DND-41 (cell line): ENCODE measurements at regions not wholly inside any gene's neighbourhood (a gene's known extent, or its start where the extent isn't known, plus 50 kb on each side); places are given as distances from the start of the nearest gene placed in this dataset.

Experiments used
- ATAC-seq: fragments of 200-7000 bp; cut with Tn5 transposase; 3 replicates; pipeline ENCODE4 v1.9.1; 2021; ENCODE audit warnings: low read depth; ENCODE audit not compliant: insufficient read depth
- DNase-seq: peaks from one replicate; pipeline ENCODE4 v3.0.0-alpha.2; 2020
- H2AFZ ChIP-seq: 2 replicates; pipeline ENCODE4 v1.6.0; 2012; ENCODE audit warnings: low read depth, low read length
- H3K27ac ChIP-seq: 2 replicates; pipeline ENCODE4 v1.5.1; 2012; ENCODE audit warnings: low read length, inconsistent platforms
- H3K27me3 ChIP-seq: fragments of 200-600 bp; sonication (generic); 2 replicates; pipeline ENCODE4 v1.6.0; 2012; ENCODE audit warnings: low read length, mild to moderate bottlenecking, inconsistent platforms; ENCODE audit not compliant: insufficient read depth, poor library complexity
- H3K36me3 ChIP-seq: 2 replicates; pipeline ENCODE4 v1.5.1; 2012; ENCODE audit warnings: low read length, inconsistent platforms; ENCODE audit not compliant: insufficient read depth
- H3K4me1 ChIP-seq: 2 replicates; pipeline ENCODE4 v1.5.1; 2012; ENCODE audit warnings: mild to moderate bottlenecking, low read length; ENCODE audit not compliant: insufficient read depth
- H3K4me2 ChIP-seq: 2 replicates; pipeline ENCODE4 v1.6.0; 2012; ENCODE audit warnings: mild to moderate bottlenecking, moderate library complexity, low read length, inconsistent platforms; ENCODE audit not compliant: insufficient read depth
- H3K4me3 ChIP-seq, 2 experiments: fragments of 200-600 bp in 1 of 2; shearing (Covaris generic) in 1 of 2; 2 replicates each; pipeline ENCODE4 v1.5.1; 2012 to 2016; ENCODE audit warnings: inconsistent platforms in 2 of 2, low read length in 2 of 2, mild to moderate bottlenecking in 2 of 2, low read depth in 1 of 2, moderate library complexity in 1 of 2
- H3K79me2 ChIP-seq: 2 replicates; pipeline ENCODE4 v1.6.0; 2012; ENCODE audit warnings: low read length, inconsistent platforms; ENCODE audit not compliant: insufficient read depth
- H3K9ac ChIP-seq: 2 replicates; pipeline ENCODE4 v1.6.0; 2012; ENCODE audit warnings: low read depth, mild to moderate bottlenecking, inconsistent platforms, low read length, moderate library complexity
- H3K9me3 ChIP-seq: 2 replicates; pipeline ENCODE4 v1.5.1; 2012; ENCODE audit warnings: low read length, moderate library complexity, mild to moderate bottlenecking, inconsistent platforms; ENCODE audit not compliant: insufficient read depth, severe bottlenecking
- H4K20me1 ChIP-seq: 2 replicates; pipeline ENCODE4 v1.6.0; 2012; ENCODE audit warnings: low read length; ENCODE audit not compliant: insufficient read depth
- EZH2 ChIP-seq: IDR thresholded peaks from 3 replicates; pipeline ENCODE4 v1.6.1; 2012; ENCODE audit warnings: borderline replicate concordance, low read depth, mild to moderate bottlenecking, moderate library complexity, low read length, inconsistent platforms; ENCODE audit not compliant: severe bottlenecking
- TF ChIP-seq, protein P1 (sequence below): IDR thresholded peaks from 2 replicates; pipeline ENCODE4 v1.5.1; 2012; ENCODE audit warnings: borderline replicate concordance, low read length, moderate library complexity, mild to moderate bottlenecking; ENCODE audit not compliant: poor library complexity, severe bottlenecking; ENCODE audit errors: extremely low read depth

DNA sequence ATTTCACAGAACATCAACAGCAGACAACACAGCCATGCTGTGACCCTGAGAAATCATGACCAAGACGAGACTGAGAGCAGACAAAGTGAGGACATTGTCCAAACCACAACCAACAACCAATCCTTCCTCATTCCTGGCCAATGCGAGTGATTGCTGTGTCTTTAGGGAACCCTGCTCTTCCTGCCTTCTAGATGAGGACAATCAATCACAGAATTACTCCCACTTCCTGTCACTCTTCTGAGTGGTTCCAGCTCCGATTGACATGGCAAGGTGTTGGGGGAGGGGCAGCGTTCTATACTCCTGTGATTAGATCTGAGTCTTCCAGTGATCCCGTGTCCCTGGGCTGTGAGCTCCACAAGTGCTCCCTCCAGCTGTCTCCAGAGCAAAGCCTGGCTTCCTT, 227.8 kb downstream of the STIM2 start:
- Histone ChIP-seq H3K36me3 (no peaks in the 10 kb centered on the region), H3K4me2 (no peak overlapping the region), H2AFZ (no peak overlapping the region), H3K9me3 (no peaks in the 10 kb centered on the region), H3K79me2 (no peaks in the 10 kb centered on the region), H3K4me3 (no peak overlapping the region), H3K4me1 (no peaks in the 10 kb centered on the region), H4K20me1 (no peaks in the 10 kb centered on the region), H3K27ac (no peak overlapping the region), H3K9ac (no peak overlapping the region), H3K27me3 (no peaks in the 10 kb centered on the region)
- DNase-seq (no peak), ATAC-seq (no peak)
- TF ChIP-seq, protein P1, sequence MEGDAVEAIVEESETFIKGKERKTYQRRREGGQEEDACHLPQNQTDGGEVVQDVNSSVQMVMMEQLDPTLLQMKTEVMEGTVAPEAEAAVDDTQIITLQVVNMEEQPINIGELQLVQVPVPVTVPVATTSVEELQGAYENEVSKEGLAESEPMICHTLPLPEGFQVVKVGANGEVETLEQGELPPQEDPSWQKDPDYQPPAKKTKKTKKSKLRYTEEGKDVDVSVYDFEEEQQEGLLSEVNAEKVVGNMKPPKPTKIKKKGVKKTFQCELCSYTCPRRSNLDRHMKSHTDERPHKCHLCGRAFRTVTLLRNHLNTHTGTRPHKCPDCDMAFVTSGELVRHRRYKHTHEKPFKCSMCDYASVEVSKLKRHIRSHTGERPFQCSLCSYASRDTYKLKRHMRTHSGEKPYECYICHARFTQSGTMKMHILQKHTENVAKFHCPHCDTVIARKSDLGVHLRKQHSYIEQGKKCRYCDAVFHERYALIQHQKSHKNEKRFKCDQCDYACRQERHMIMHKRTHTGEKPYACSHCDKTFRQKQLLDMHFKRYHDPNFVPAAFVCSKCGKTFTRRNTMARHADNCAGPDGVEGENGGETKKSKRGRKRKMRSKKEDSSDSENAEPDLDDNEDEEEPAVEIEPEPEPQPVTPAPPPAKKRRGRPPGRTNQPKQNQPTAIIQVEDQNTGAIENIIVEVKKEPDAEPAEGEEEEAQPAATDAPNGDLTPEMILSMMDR: no peak
- no peak for TF ChIP-seq EZH2

DNA sequence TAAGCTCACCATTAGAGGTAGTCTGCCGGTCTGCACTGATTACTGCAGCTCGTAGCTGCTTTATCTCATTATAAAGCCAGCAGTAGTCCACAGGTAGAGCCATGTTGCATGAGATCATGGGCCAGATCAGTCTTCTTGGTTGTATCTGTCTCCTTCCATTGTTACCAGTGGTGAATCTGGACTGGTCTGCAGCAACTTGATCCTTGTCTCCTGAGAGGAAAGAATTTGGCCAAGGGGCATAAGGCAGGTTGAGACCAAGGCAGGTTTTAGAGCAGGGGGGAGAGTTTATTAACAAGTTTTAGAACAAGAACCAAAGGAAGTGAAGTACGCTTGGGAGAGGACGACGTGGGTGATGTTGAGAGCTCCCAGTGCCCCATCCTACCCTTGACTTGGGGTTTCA, 228.5 kb downstream of the STIM2 start:
- no peak overlapping the region for H3K9ac ChIP-seq
- no peaks in the 10 kb centered on the region for H3K9me3 ChIP-seq
- no peaks in the 10 kb centered on the region for H3K27me3 ChIP-seq
- TF ChIP-seq, protein P1: no peak
- TF ChIP-seq EZH2: no peak
- H3K36me3 ChIP-seq: no peaks in the 10 kb centered on the region
- no peak overlapping the region for H3K4me2 ChIP-seq
- H3K27ac ChIP-seq: no peak overlapping the region
- no peak overlapping the region for H2AFZ ChIP-seq
- H3K79me2 ChIP-seq: no peaks in the 10 kb centered on the region
- H3K4me1 ChIP-seq: no peaks in the 10 kb centered on the region
- no peak overlapping the region for H3K4me3 ChIP-seq
- DNase-seq (no peak), ATAC-seq (no peak)
- H4K20me1 ChIP-seq: no peaks in the 10 kb centered on the region

DNA sequence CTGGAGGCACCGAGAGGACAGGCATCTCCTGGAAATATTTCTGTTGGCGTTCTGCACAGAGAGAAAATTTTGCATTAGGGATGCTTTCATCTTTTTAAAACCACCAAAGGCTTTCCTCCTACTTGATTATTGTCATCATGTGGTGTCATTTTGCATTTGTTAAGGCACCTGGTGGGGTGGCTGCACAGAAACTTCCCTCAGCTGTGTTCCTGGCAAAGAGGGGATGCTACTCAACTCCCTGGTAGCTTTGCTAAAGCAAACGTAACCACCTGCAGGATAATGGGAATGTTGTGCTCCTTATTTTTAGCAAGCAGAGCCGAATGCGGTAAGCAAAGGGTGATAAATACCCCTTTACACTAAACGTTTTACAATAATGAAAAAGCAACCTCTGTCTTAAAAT, 229.8 kb downstream of the STIM2 start:
- H3K27ac ChIP-seq: no peak overlapping the region
- no peak overlapping the region for H2AFZ ChIP-seq
- H3K9ac ChIP-seq: no peak overlapping the region
- DNase-seq: no peak
- H3K9me3 ChIP-seq: no peaks in the 10 kb centered on the region
- no peaks in the 10 kb centered on the region for H4K20me1 ChIP-seq
- H3K79me2 ChIP-seq: no peaks in the 10 kb centered on the region
- H3K4me3 ChIP-seq: no peak overlapping the region
- H3K4me1 ChIP-seq: no peaks in the 10 kb centered on the region
- TF ChIP-seq, protein P1: no peak
- TF ChIP-seq EZH2: no peak
- no peaks in the 10 kb centered on the region for H3K36me3 ChIP-seq
- H3K4me2 ChIP-seq: no peak overlapping the region
- H3K27me3 ChIP-seq: no peaks in the 10 kb centered on the region
- no peak for ATAC-seq

DNA sequence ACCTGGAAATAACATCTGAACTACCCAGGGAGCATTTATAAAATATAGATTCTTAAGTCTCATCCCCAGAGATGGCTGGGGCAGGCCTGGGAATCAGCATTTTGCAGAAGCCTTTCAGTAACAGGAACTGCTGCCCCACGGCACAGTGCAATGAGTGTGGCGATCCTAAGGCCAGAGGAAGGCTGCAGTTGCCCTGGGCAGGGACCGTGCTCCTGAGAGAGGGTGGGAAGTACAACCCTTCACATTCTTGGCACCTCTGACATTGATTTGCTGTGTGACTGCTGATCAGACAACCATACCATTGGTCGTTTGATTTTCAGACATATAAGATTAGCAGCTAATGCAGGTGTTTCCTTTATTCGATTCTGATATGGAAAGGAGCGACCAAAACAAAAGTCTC, 233.6 kb downstream of the STIM2 start:
- H3K4me3 ChIP-seq: no peak overlapping the region
- H3K79me2 ChIP-seq: no peaks in the 10 kb centered on the region
- DNase-seq (no peak), ATAC-seq (no peak)
- TF ChIP-seq, protein P1: no peak
- no peak for TF ChIP-seq EZH2
- H3K4me1 ChIP-seq: no peaks in the 10 kb centered on the region
- no peak overlapping the region for H3K9ac ChIP-seq
- H3K36me3 ChIP-seq: no peaks in the 10 kb centered on the region
- H4K20me1 ChIP-seq: no peaks in the 10 kb centered on the region
- H3K4me2 ChIP-seq: no peak overlapping the region
- H3K9me3 ChIP-seq: no peaks in the 10 kb centered on the region
- no peak overlapping the region for H2AFZ ChIP-seq
- no peaks in the 10 kb centered on the region for H3K27me3 ChIP-seq
- no peak overlapping the region for H3K27ac ChIP-seq
